K562 (cell line): ENCODE measurements at regions not wholly inside any gene's neighbourhood (a gene's known extent, or its start where the extent isn't known, plus 50 kb on each side); places are given as distances from the start of the nearest gene placed in this dataset.

Source experiments
- ATAC-seq: fragments of 200-7000 bp; cut with Tn5 transposase; 3 replicates; pipeline ENCODE4 v1.9.1; 2020; ENCODE audit warnings: moderate library complexity
- BruUV-seq: library from RNA; stranded (reverse); fragments of 400-500 nt; replicated peaks from 2 replicates; lab custom pipeline; 2021; lab: Mats Ljungman, UMichigan
- CTCF ChIA-PET: fragments of 300-600 bp; formaldehyde crosslinking; extraction: SDS; loops from one replicate; lab custom pipeline; 2021; ENCODE audit warnings: low intra/inter-chr PET ratio; lab: Yijun Ruan, JAX
- POLR2A ChIA-PET: fragments of 300-600, 350-650 bp; sonication (Branson Sonifier 250); formaldehyde crosslinking; extraction: SDS; loops from one replicate; lab custom pipeline; 2021; ENCODE audit warnings: antibody characterized with exemption, inconsistent platforms; lab: Yijun Ruan, JAX
- DNase-seq, 4 experiments: peaks; one replicate each; pipeline versions ENCODE4 v3.0.0 to v3.0.0-alpha.2; 2011 to 2018; ENCODE audit warnings: low spot score in 3 of 4, mixed read lengths in 3 of 4; ENCODE audit errors: extremely low read depth in 1 of 4
- FAIRE-seq: peaks from 2 replicates; lab custom pipeline; 2011; peaks lifted over from hg19 to GRCh38; lab: Jason Lieb, UNC
- H2AFZ ChIP-seq: 2 replicates; pipeline ENCODE4 v1.6.0; 2011; ENCODE audit warnings: low read depth, low read length, control low read depth, inconsistent platforms
- H3K27ac ChIP-seq: fragments of 200-600 bp; 3 replicates; pipeline ENCODE4 v1.8.0; 2011; ENCODE audit warnings: low read depth, mild to moderate bottlenecking, control low read depth, inconsistent platforms, low read length, moderate library complexity, mixed read lengths; ENCODE audit errors: extremely low read depth
- H3K27me3 ChIP-seq, 2 experiments: fragments of 300-600 bp in 1 of 2; 2 replicates in 1 of 2; 3 replicates in 1 of 2; pipeline versions ENCODE4 v1.6.0 to v1.8.0; 2011; ENCODE audit warnings: inconsistent platforms in 2 of 2, low read length in 2 of 2, mild to moderate bottlenecking in 1 of 2, mixed read lengths in 1 of 2, moderate library complexity in 1 of 2; ENCODE audit not compliant: control insufficient read depth in 2 of 2, insufficient read depth in 2 of 2
- H3K36me3 ChIP-seq: fragments of 300-600 bp; 3 replicates; pipeline ENCODE4 v1.8.0; 2011; ENCODE audit warnings: mild to moderate bottlenecking, low read length, inconsistent platforms; ENCODE audit not compliant: control insufficient read depth, insufficient read depth
- H3K4me1 ChIP-seq, 2 experiments: fragments of 200-600 bp in 1 of 2; replicated peaks in 1 of 2; 2 replicates in 1 of 2; 3 replicates in 1 of 2; pipeline versions ENCODE4 v1.5.1 to v1.8.0; 2011; ENCODE audit warnings: inconsistent platforms in 2 of 2, low read length in 2 of 2, mild to moderate bottlenecking in 1 of 2, mixed read lengths in 1 of 2, moderate library complexity in 1 of 2; ENCODE audit not compliant: control insufficient read depth in 2 of 2, insufficient read depth in 2 of 2
- H3K4me2 ChIP-seq: 2 replicates; pipeline ENCODE4 v1.6.1; 2011; ENCODE audit warnings: low read length, control low read depth, inconsistent platforms, mixed read lengths; ENCODE audit not compliant: insufficient read depth
- H3K4me3 ChIP-seq: fragments of 200-600 bp; sonication (generic), shearing (Covaris generic); 2 replicates; pipeline ENCODE4 v1.5.1; 2016; ENCODE audit warnings: control low read depth, inconsistent platforms
- H3K79me2 ChIP-seq: fragments of 200-600 bp; 3 replicates; pipeline ENCODE4 v1.8.0; 2011; ENCODE audit warnings: low read length, inconsistent platforms; ENCODE audit not compliant: control insufficient read depth, insufficient read depth
- H3K9ac ChIP-seq, 2 experiments: 2 replicates each; pipeline versions ENCODE4 v1.6.0 to v1.6.1; 2011; ENCODE audit warnings: low read depth in 2 of 2, low read length in 2 of 2, control low read depth in 1 of 2, inconsistent platforms in 1 of 2, mild to moderate bottlenecking in 1 of 2, mixed read lengths in 1 of 2; ENCODE audit not compliant: insufficient read depth in 1 of 2
- H3K9me1 ChIP-seq: one replicate; pipeline ENCODE4 v1.6.0; 2011; ENCODE audit warnings: inconsistent platforms, mild to moderate bottlenecking, low read length, moderate library complexity; ENCODE audit not compliant: control insufficient read depth, insufficient read depth
- H3K9me3 ChIP-seq: replicated peaks from 2 replicates; pipeline ENCODE4 v1.5.1; 2011; ENCODE audit warnings: low read depth, low read length, inconsistent platforms; ENCODE audit not compliant: control insufficient read depth, insufficient read depth
- H4K20me1 ChIP-seq: replicated peaks from 2 replicates; pipeline ENCODE4 v1.6.1; 2011; ENCODE audit warnings: low read length, inconsistent platforms, mixed read lengths; ENCODE audit not compliant: control insufficient read depth, insufficient read depth
- FOXM1 ChIP-seq, 2 experiments: fragments of 450-650 bp in 1 of 2; sonication (generic) in 1 of 2; formaldehyde crosslinking in 1 of 2; IDR thresholded peaks; 2 replicates each; pipeline versions ENCODE4 v1.6.1 to v1.9.0; 2017 to 2022; ENCODE audit warnings: low read depth in 2 of 2, mild to moderate bottlenecking in 2 of 2, missing genetic modification reagents in 1 of 2, moderate library complexity in 1 of 2
- HBP1 ChIP-seq: fragments of 450-650 bp; formaldehyde crosslinking; IDR thresholded peaks from 2 replicates; pipeline ENCODE4 v1.4.0; 2022; ENCODE audit warnings: missing genetic modification characterization
- IRF9 ChIP-seq: fragments of 450-650 bp; IDR thresholded peaks from 2 replicates; pipeline ENCODE4 v1.6.1; 2016; ENCODE audit warnings: missing biosample characterization, missing genetic modification characterization
- JUNB ChIP-seq: fragments of 450-650 bp; formaldehyde crosslinking; conservative IDR thresholded peaks from 2 replicates; pipeline ENCODE4 v1.4.0; 2020; ENCODE audit warnings: mild to moderate bottlenecking
- NFIX ChIP-seq: fragments of 250-450 bp; sonication (Bioruptor Pico); IDR thresholded peaks from 2 replicates; pipeline ENCODE4 v1.4.0; 2020; ENCODE audit warnings: low read depth, mild to moderate bottlenecking, moderate library complexity
- RBM17 ChIP-seq: fragments of 200-400 bp; formaldehyde crosslinking; IDR thresholded peaks from 2 replicates; pipeline ENCODE4 v1.6.1; 2017; ENCODE audit warnings: low read depth, mild to moderate bottlenecking, low read length, borderline replicate concordance
- SIN3B ChIP-seq: fragments of 450-650 bp; IDR thresholded peaks from 2 replicates; pipeline ENCODE4 v1.6.1; 2017; ENCODE audit warnings: low read depth, mild to moderate bottlenecking, moderate library complexity
- TAF1 ChIP-seq: IDR thresholded peaks from 2 replicates; pipeline ENCODE4 v1.6.1; 2011; ENCODE audit warnings: mild to moderate bottlenecking, low read length, moderate library complexity; ENCODE audit not compliant: insufficient read depth, control insufficient read depth, severe bottlenecking; ENCODE audit errors: extremely low read depth
- ZBTB12 ChIP-seq: fragments of 250-450 bp; sonication (Bioruptor Pico); IDR thresholded peaks from 2 replicates; pipeline ENCODE4 v1.4.0; 2020
- WGBS: fragments of 100-300 bp; shearing (Covaris generic); methylation state at CpG from one replicate; pipeline ENCODE4 v1.1.6; 2016; ENCODE audit warnings: low coverage, mixed read lengths; ENCODE audit not compliant: insufficient coverage; ENCODE audit errors: missing lambda C conversion rate; 5-methylcytosine and 5-hydroxymethylcytosine counted together
- in situ Hi-C: fragments of 300-500 bp; cut with MboI; formaldehyde crosslinking; loops from 4 replicates; pipeline ENCODE4 v1.15.0; 2018; ENCODE audit warnings: inconsistent platforms, mixed read lengths
- intact Hi-C: fragments of 100-400 bp; cut with micrococcal nuclease; formaldehyde crosslinking; loops from 2 replicates; pipeline ENCODE4 v1.14.2; 2022

- TF ChIP-seq FOXM1 (IDR thresholded peaks at IDR 0.05; ENCODE audit: low read depth) (no peak), FOXM1 (CRISPR knock-in tag; IDR thresholded peaks at IDR 0.05; ENCODE audit: low read depth) (no peak), RBM17 (no peak), ZBTB12 (CRISPR knock-in tag) (no peak), HBP1 (no peak), NFIX (CRISPR knock-in tag) (no peak)
These were observed 59.6 kb upstream of the PIK3R1 start (continued) for GRCh38 chr5:68155940-68156339.

GRCh38 chr5:68154119-68154857, 61.3 kb upstream of the PIK3R1 start:
- Histone ChIP-seq H4K20me1 (no peaks in the 10 kb centered on the region), H3K27me3 (peaks cover 5 to 10% of the 10 kb centered on the region in 2 experiments; a peak in 3 of 5 replicates), H3K9me3 (no peaks in the 10 kb centered on the region), H3K27ac (no peak overlapping the region), H2AFZ (no peak overlapping the region), H3K4me1 (no peaks in the 10 kb centered on the region), H3K36me3 (no peaks in the 10 kb centered on the region), H3K4me3 (no peak overlapping the region), H3K79me2 (no peaks in the 10 kb centered on the region), H3K9me1 (no peaks in the 10 kb centered on the region), H3K9ac (no peak overlapping the region), H3K4me2 (no peak overlapping the region)
- in situ Hi-C loops (no loop called here), intact Hi-C loops (no loop called here)
- TF ChIP-seq TAF1 = no peak
- no peak for TF ChIP-seq SIN3B
- TF ChIP-seq IRF9 (tag) = no peak
- no peak for TF ChIP-seq JUNB (CRISPR knock-in tag)
- BruUV-seq = no TSS peak
- CTCF ChIA-PET = no interaction called here
- FAIRE-seq (no peak), ATAC-seq (no peak), DNase-seq (no peak)
- WGBS = 1% methylated on average over 9 of the region's 9 CpGs
- POLR2A ChIA-PET = no interaction called here
